NCI-H2029 treated with DMSO at 0.1 percent for 48 hours (cell line): ENCODE measurements at regions not wholly inside any gene's neighbourhood (a gene's known extent, or its start where the extent isn't known, plus 50 kb on each side); places are given as distances from the start of the nearest gene placed in this dataset.
A peak's percentile ranks its signal among the peaks of the same experiment; 100 is the strongest.
"Not testable (repeated sequence)": the region's sequence is repeated elsewhere in the genome, so short reads cannot be mapped to it uniquely, and the experiment has no call there.

Source experiments
- DNase-seq: peaks from one replicate; lab custom pipeline; 2025; lab: John Stamatoyannopoulos, UW

GRCh38 chrX:31014474-31014873, 57.4 kb downstream of the FTHL17 start:
- DNase-seq = not testable (repeated sequence)

GRCh38 chrX:31012509-31013025, 59.3 kb downstream of the FTHL17 start:
- no peak for DNase-seq

- no peak for DNase-seq
Observed at GRCh38 chrX:31007321-31007720, 64.5 kb downstream of the FTHL17 start.

- no peak for DNase-seq
Observed at GRCh38 chrX:31006027-31006426, 65.8 kb downstream of the FTHL17 start.

- no peak for DNase-seq
Observed at GRCh38 chrX:30997411-30997810, 74.4 kb downstream of the FTHL17 start.

GRCh38 chrX:30995705-30996104, 76.1 kb downstream of the FTHL17 start:
- no peak for DNase-seq

- DNase-seq = no peak
Observed at GRCh38 chrX:30995060-30995700, 76.7 kb downstream of the FTHL17 start.

- DNase-seq = not testable (repeated sequence)
Observed at GRCh38 chrX:30994018-30994417, 77.8 kb downstream of the FTHL17 start.

- DNase-seq = peak; percentile 1
Observed at GRCh38 chrX:30992381-30992904, 79.4 kb downstream of the FTHL17 start.

GRCh38 chrX:30990361-30990760, 81.5 kb downstream of the FTHL17 start:
- no peak for DNase-seq

GRCh38 chrX:30982467-30982866, 89.4 kb downstream of the FTHL17 start:
- DNase-seq = no peak

- no peak for DNase-seq
Observed at GRCh38 chrX:30981968-30982367, 89.9 kb downstream of the FTHL17 start.

- DNase-seq = no peak
Observed at GRCh38 chrX:30979271-30979670, 90.2 kb upstream of the TAB3 start.

GRCh38 chrX:30975467-30975866, 86.4 kb upstream of the TAB3 start:
- no peak for DNase-seq

GRCh38 chrX:30973784-30974427, 84.9 kb upstream of the TAB3 start:
- no peak for DNase-seq

GRCh38 chrX:30971774-30972603, 82.9 kb upstream of the TAB3 start:
- DNase-seq = no peak

GRCh38 chrX:30967516-30967915, 78.5 kb upstream of the TAB3 start:
- no peak for DNase-seq

- no peak for DNase-seq
Observed at GRCh38 chrX:30965767-30966166, 76.7 kb upstream of the TAB3 start.

- no peak for DNase-seq
Observed at GRCh38 chrX:30961387-30962174, 72.5 kb upstream of the TAB3 start.

GRCh38 chrX:30957753-30958152, 68.7 kb upstream of the TAB3 start:
- DNase-seq = no peak

GRCh38 chrX:30955687-30956086, 66.6 kb upstream of the TAB3 start:
- DNase-seq = no peak

- no peak for DNase-seq
Observed at GRCh38 chrX:30951003-30951402, 61.9 kb upstream of the TAB3 start.
